A673 (cell line): ENCODE measurements at regions not wholly inside any gene's neighbourhood (a gene's known extent, or its start where the extent isn't known, plus 50 kb on each side); places are given as distances from the start of the nearest gene placed in this dataset.

ENCODE experiments used
- BruUV-seq: library from RNA; stranded (reverse); fragments of 400-500 nt; replicated peaks from 2 replicates; lab custom pipeline; 2021; lab: Mats Ljungman, UMichigan
- CTCF ChIA-PET: fragments of 300-600 bp; sonication (Branson Sonifier 250); formaldehyde crosslinking; loops from one replicate; lab custom pipeline; 2022; ENCODE audit warnings: antibody characterized with exemption; lab: Charles Lee
- POLR2A ChIA-PET: fragments of 300-600 bp; sonication (Branson Sonifier 250); formaldehyde crosslinking; loops from one replicate; lab custom pipeline; 2022; ENCODE audit warnings: antibody characterized with exemption; ENCODE audit not compliant: low non-redundant PET; lab: Charles Lee
- DNase-seq: peaks from one replicate; pipeline ENCODE4 v3.0.0-alpha.2; 2015; ENCODE audit warnings: low spot score
- H3K27ac ChIP-seq: fragments of 200-600 bp; sonication (generic); 2 replicates; pipeline ENCODE4 v1.5.1; 2016; ENCODE audit warnings: mixed run types, low read depth, mild to moderate bottlenecking, mixed read lengths, antibody characterized with exemption, low read length; ENCODE audit not compliant: poor library complexity, severe bottlenecking
- H3K27me3 ChIP-seq: fragments of 200-600 bp; sonication (generic); replicated peaks from 2 replicates; pipeline ENCODE4 v1.6.1; 2017; ENCODE audit warnings: mixed run types, low read depth, mild to moderate bottlenecking, mixed read lengths, antibody characterized with exemption, low read length; ENCODE audit not compliant: insufficient read depth, poor library complexity
- H3K36me3 ChIP-seq: fragments of 200-600 bp; sonication (generic); 2 replicates; pipeline ENCODE4 v1.6.1; 2016; ENCODE audit warnings: mixed run types, mild to moderate bottlenecking, mixed read lengths, antibody characterized with exemption, low read length; ENCODE audit not compliant: insufficient read depth, poor library complexity, severe bottlenecking
- H3K4me1 ChIP-seq: fragments of 200-600 bp; sonication (generic); 2 replicates; pipeline ENCODE4 v1.6.1; 2017; ENCODE audit warnings: mixed run types, mild to moderate bottlenecking, mixed read lengths, antibody characterized with exemption, low read length; ENCODE audit not compliant: insufficient read depth, poor library complexity, severe bottlenecking
- H3K4me3 ChIP-seq: fragments of 200-600 bp; sonication (generic); 2 replicates; pipeline ENCODE4 v1.5.1; 2016; ENCODE audit warnings: low read depth, mixed run types, mild to moderate bottlenecking, mixed read lengths, low read length; ENCODE audit not compliant: poor library complexity, severe bottlenecking
- H3K9me3 ChIP-seq: fragments of 200-600 bp; sonication (generic); 2 replicates; pipeline ENCODE4 v1.6.1; 2016; ENCODE audit warnings: mixed run types, low read depth, mild to moderate bottlenecking, mixed read lengths, antibody characterized with exemption, low read length; ENCODE audit not compliant: poor library complexity, severe bottlenecking
- CTCF ChIP-seq: fragments of 300-800, 200-600 bp; sonication (generic); conservative IDR thresholded peaks from 2 replicates; pipeline ENCODE4 v1.5.1; 2017; ENCODE audit warnings: low read depth, mild to moderate bottlenecking, antibody characterized with exemption, low read length, moderate library complexity, mixed read lengths
- EZH2 ChIP-seq: fragments of 200-600 bp; sonication (generic); IDR thresholded peaks from 2 replicates; pipeline ENCODE4 v1.6.1; 2017; ENCODE audit warnings: borderline replicate concordance, low read depth, mild to moderate bottlenecking, mixed read lengths, antibody characterized with exemption, low read length; ENCODE audit not compliant: poor library complexity, severe bottlenecking
- intact Hi-C: fragments of 100-400 bp; cut with micrococcal nuclease; formaldehyde crosslinking; loops from one replicate; pipeline ENCODE4 v1.10.0; 2022; ENCODE audit not compliant: unreplicated experiment

GRCh38 chr6:88383183-88383582 lies 217.0 kb upstream of the CNR1 start:
- Histone ChIP-seq H3K4me1 (no peaks in the 10 kb centered on the region), H3K36me3 (no peaks in the 10 kb centered on the region), H3K9me3 (no peaks in the 10 kb centered on the region), H3K27ac (no peak overlapping the region), H3K27me3 (peaks cover 6% of the 10 kb centered on the region), H3K4me3 (no peak overlapping the region)
- TF ChIP-seq EZH2 (no peak), CTCF (no peak)
- BruUV-seq = no TSS peak
- CTCF ChIA-PET = no interaction called here
- POLR2A ChIA-PET = no interaction called here
- intact Hi-C loops = no loop called here
- DNase-seq = no peak

GRCh38 chr6:88381289-88381642 lies 215.1 kb upstream of the CNR1 start:
- BruUV-seq = no TSS peak
- Histone ChIP-seq H3K9me3 (no peaks in the 10 kb centered on the region), H3K4me3 (no peak overlapping the region), H3K36me3 (no peaks in the 10 kb centered on the region), H3K4me1 (peaks cover 4% of the 10 kb centered on the region), H3K27me3 (peaks cover 6% of the 10 kb centered on the region), H3K27ac (no peak overlapping the region)
- CTCF ChIA-PET = interaction anchor here (0.5 kb wide), 1 partner anchor 540 kb away, joined by 4 read pairs; no protein-coding TSS in a partner anchor
- POLR2A ChIA-PET = no interaction called here
- TF ChIP-seq CTCF = no peak
- no peak for TF ChIP-seq EZH2
- no peak for DNase-seq
- intact Hi-C loops = no loop called here

GRCh38 chr6:88380618-88381288 lies 214.6 kb upstream of the CNR1 start:
- Histone ChIP-seq H3K27ac (no peak overlapping the region), H3K9me3 (no peaks in the 10 kb centered on the region), H3K4me1 (peaks cover 4% of the 10 kb centered on the region), H3K27me3 (peaks cover 6% of the 10 kb centered on the region), H3K4me3 (no peak overlapping the region), H3K36me3 (no peaks in the 10 kb centered on the region)
- ChIA-PET POLR2A (no interaction called here), CTCF (interaction anchor here (0.5 kb wide), 1 partner anchor 541 kb away, joined by 4 read pairs; no protein-coding TSS in a partner anchor)
- intact Hi-C loops = no loop called here
- TF ChIP-seq CTCF = no peak
- no peak for TF ChIP-seq EZH2
- BruUV-seq = no TSS peak
- no peak for DNase-seq
